Heart left ventricle (tissue), 13 donors: ENCODE measurements at regions not wholly inside any gene's neighbourhood (a gene's known extent, or its start where the extent isn't known, plus 50 kb on each side); places are given as distances from the start of the nearest gene placed in this dataset.

Source experiments
- POLR2A ChIP-seq, 2 donors: fragments of 450-650 bp; IDR thresholded peaks; one replicate each; pipeline ENCODE4 v1.6.1; 2017; ENCODE audit warnings: antibody characterized with exemption in 2 of 2, mild to moderate bottlenecking in 2 of 2, moderate library complexity in 2 of 2
- TF ChIP-seq, protein P1 (sequence below), 12 donors: fragments of 200-600 bp; sonication (generic) in 4 of 12; IDR thresholded peaks; one replicate each; pipeline versions ENCODE4 v1.5.0 to v1.8.0; 2018 to 2022; ENCODE audit warnings: antibody characterized with exemption in 12 of 12, mild to moderate bottlenecking in 5 of 12
- donor health status: ischemic (EF 13 %, LVEDD 7.1; RV severe dilation, severe dysfunction).
- donor health status: DM: no; HTN: yes; CAD: no.
- donor health status: DM: no; HTN: no; CAD: no.
- donor health status: ischemic (EF 25% LVEDD 6.9; RV normal size, moderate dysfunction).
- donor health status: ischemic (EF 25% LVEDD 5.7; RV mildly dilated, moderate dysfunction).
- donor health status: ischemic (EF 35%, LVEDD 5.7; RV mildly dilated, moderate dysfunction).
- donor health status: nonischemic (EF 11% LVEDD 7.7; RV severe dilation, severe dysfunction).
- donor health status: DM: yes; HTN: yes; CAD: no.
- donor health status: PGD.
- donor health status: ischemic (EF 29% LVEDD 5.4; RV normal size, mild dysfunction).
- donor health status: nonischemic (EF 23%, LVEDD 6.1; RV moderate dilation, normal function).

DNA sequence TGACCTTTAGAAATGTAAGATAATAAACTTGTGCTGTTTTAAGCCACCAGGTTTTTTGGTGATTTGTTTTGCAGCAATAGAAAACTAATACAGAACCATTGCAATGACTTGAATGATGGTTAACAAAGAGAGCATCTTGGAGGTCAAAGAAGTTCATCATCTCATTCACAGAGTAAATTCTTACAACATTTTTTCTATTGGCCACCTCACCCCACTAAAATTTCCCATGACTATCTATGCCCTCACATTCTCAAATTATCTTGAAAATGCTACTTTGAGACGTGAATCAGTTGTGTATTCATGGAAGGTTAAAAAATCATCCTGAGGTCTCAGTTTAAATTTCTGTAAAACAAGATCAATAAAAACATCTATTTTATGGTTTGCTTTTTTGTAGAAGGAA lies 754.2 kb downstream of the SORCS1 start:
- TF ChIP-seq, protein P1, sequence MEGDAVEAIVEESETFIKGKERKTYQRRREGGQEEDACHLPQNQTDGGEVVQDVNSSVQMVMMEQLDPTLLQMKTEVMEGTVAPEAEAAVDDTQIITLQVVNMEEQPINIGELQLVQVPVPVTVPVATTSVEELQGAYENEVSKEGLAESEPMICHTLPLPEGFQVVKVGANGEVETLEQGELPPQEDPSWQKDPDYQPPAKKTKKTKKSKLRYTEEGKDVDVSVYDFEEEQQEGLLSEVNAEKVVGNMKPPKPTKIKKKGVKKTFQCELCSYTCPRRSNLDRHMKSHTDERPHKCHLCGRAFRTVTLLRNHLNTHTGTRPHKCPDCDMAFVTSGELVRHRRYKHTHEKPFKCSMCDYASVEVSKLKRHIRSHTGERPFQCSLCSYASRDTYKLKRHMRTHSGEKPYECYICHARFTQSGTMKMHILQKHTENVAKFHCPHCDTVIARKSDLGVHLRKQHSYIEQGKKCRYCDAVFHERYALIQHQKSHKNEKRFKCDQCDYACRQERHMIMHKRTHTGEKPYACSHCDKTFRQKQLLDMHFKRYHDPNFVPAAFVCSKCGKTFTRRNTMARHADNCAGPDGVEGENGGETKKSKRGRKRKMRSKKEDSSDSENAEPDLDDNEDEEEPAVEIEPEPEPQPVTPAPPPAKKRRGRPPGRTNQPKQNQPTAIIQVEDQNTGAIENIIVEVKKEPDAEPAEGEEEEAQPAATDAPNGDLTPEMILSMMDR (IDR thresholded peaks at IDR 0.05): no peak
- TF ChIP-seq POLR2A (IDR thresholded peaks at IDR 0.05): no peak
